ENCODE measurements at regions not wholly inside any gene's neighbourhood (a gene's known extent, or its start where the extent isn't known, plus 50 kb on each side); places are given as distances from the start of the nearest gene placed in this dataset.

GRCh38 chr12:78725033-78725432, 139.5 kb upstream of the SYT1 start:
- TF ChIP-seq CTCF (IDR thresholded peaks at IDR 0.05) (no peak), EZH2 (IDR thresholded peaks at IDR 0.05) (no peak), EZH2phosphoT487 (IDR thresholded peaks at IDR 0.05) (no peak)

Data from neural progenitor cell (in vitro differentiated cells).